ENCODE measurements at regions not wholly inside any gene's neighbourhood (a gene's known extent, or its start where the extent isn't known, plus 50 kb on each side); places are given as distances from the start of the nearest gene placed in this dataset.
"Not testable (repeated sequence)": the region's sequence is repeated elsewhere in the genome, so short reads cannot be mapped to it uniquely, and the experiment has no call there.

DNA sequence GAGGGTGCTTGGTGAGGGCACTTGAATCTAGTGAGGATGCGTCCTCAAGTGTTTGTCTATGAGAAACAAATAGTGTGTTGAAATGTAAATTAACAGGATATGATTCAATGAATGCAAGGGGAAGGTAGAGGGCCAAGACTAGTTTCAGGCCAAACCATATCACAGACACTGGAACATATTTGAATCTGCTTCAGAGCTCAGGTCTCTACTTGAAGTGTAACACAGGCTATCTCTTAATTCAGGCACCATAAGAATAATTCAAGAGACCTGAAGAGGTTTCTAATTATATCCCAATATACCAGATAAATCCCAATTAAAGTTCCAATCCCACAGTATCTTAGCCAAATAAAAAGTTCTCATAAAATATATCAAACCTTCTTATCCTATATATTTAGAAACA is 146.5 kb upstream of the INTU start:
- no peaks in the 10 kb centered on the region for H3K36me3 Mint-ChIP-seq (ENCODE audit: low read depth)
- no peak overlapping the region for H3K4me3 Mint-ChIP-seq
- no peaks in the 10 kb centered on the region for H3K27me3 Mint-ChIP-seq (ENCODE audit: low read depth)
- no peaks in the 10 kb centered on the region for H3K9me3 Mint-ChIP-seq
- TF ChIP-seq, protein P1, sequence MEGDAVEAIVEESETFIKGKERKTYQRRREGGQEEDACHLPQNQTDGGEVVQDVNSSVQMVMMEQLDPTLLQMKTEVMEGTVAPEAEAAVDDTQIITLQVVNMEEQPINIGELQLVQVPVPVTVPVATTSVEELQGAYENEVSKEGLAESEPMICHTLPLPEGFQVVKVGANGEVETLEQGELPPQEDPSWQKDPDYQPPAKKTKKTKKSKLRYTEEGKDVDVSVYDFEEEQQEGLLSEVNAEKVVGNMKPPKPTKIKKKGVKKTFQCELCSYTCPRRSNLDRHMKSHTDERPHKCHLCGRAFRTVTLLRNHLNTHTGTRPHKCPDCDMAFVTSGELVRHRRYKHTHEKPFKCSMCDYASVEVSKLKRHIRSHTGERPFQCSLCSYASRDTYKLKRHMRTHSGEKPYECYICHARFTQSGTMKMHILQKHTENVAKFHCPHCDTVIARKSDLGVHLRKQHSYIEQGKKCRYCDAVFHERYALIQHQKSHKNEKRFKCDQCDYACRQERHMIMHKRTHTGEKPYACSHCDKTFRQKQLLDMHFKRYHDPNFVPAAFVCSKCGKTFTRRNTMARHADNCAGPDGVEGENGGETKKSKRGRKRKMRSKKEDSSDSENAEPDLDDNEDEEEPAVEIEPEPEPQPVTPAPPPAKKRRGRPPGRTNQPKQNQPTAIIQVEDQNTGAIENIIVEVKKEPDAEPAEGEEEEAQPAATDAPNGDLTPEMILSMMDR (IDR thresholded peaks at IDR 0.05; ENCODE audit: unreplicated experiment in 3 of 3) = no peak
- no peaks in the 10 kb centered on the region for H3K4me1 Mint-ChIP-seq
- H3K27ac Mint-ChIP-seq = no peak overlapping the region

DNA sequence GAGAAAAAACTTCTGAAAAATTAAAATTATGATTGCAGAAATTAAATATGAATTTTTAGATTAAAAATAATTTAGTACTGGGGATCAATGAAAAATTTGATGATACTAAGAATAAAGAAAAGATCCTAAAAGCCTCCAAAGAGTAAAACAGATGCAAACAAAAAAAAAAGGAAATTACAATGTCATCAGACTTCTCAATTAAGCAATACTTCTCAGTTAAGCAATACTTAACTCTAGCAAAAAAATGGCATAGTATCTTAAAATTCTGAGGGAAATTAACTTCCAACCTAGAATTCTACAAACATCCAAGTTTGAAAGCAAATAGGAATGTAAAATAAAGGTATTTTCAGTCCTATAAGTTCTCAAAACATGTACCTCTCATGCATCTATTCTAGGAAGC is 141.2 kb upstream of the INTU start:
- TF ChIP-seq, protein P1 (IDR thresholded peaks at IDR 0.05; ENCODE audit: unreplicated experiment in 3 of 3) = no peak
- H3K27me3 Mint-ChIP-seq (ENCODE audit: low read depth) = no peaks in the 10 kb centered on the region
- H3K4me3 Mint-ChIP-seq = no peak overlapping the region
- no peaks in the 10 kb centered on the region for H3K4me1 Mint-ChIP-seq
- H3K36me3 Mint-ChIP-seq (ENCODE audit: low read depth) = no peaks in the 10 kb centered on the region
- no peak overlapping the region for H3K27ac Mint-ChIP-seq
- H3K9me3 Mint-ChIP-seq = no peaks in the 10 kb centered on the region

DNA sequence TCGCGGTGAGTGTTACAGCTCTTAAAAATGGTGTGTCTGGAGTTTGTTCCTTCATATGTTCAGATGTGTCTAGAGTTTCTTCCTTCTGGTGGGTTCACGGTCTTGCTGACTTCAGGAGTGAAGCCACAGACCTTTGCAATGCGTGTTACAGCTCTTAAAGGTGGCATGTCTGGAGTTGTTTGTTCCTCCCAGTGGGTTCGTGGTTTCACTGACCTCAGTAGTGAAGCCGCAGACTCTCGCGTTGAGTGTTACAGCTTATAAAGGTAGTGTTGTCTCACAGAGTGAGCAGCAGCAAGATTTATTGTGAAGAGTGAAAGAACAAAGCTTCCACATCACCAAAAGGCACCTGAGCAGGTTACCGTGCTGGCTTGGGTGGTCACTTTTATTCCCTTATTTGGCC is 135.9 kb upstream of the INTU start:
- not testable (repeated sequence) for H3K27ac Mint-ChIP-seq; H3K9me3 Mint-ChIP-seq; H3K36me3 Mint-ChIP-seq (ENCODE audit: low read depth); H3K27me3 Mint-ChIP-seq (ENCODE audit: low read depth); H3K4me3 Mint-ChIP-seq
- H3K4me1 Mint-ChIP-seq = peaks cover 12% of the 10 kb centered on the region

DNA sequence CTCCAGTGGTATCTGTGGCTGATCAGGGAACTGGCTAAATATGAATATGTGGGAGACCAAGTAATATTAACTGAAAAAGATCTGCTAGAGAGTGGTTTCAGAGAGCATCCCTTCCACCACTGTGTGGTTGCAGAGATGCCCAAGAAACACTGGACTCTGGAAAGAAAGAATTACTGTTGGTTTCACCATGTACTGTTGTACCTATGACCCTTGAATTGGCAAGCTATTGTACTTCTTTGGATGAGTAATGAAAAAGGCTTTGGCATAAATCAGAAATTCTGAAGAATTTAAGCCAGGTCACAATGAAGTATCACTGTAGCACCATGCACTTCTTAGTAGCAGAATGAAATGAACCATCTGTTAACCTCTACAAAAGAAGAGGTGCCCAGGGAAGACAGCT is 134.4 kb upstream of the INTU start:
- Mint-ChIP-seq H3K27me3 (ENCODE audit: low read depth) (no peaks in the 10 kb centered on the region), H3K36me3 (ENCODE audit: low read depth) (no peaks in the 10 kb centered on the region), H3K27ac (no peak overlapping the region), H3K4me1 (peaks cover 22% of the 10 kb centered on the region), H3K9me3 (no peaks in the 10 kb centered on the region), H3K4me3 (no peak overlapping the region)
- TF ChIP-seq, protein P1 (IDR thresholded peaks at IDR 0.05; ENCODE audit: unreplicated experiment in 3 of 3) = no peak

DNA sequence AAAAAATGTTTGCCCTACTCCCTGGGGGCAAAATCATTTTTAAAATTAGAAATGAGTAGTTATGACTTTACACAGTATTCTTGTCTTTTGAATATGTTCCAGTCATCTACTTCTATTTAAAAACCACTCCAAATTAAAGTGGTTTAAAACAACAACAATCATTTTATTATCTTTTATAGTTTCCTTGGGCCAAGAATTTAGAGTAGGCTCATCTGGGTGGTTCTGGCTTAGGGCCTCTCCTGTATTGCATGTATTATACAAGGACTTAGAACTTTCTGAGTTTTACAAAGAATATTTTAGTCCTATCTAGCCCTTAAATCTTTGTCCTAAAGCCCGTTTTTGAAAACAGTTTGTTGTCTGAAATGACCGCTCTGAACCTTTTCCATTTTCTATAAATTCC is 132.5 kb upstream of the INTU start:
- peak overlapping the region in 2 of 3 experiments; percentile 25 to 26 for H3K27ac Mint-ChIP-seq
- no peaks in the 10 kb centered on the region for H3K9me3 Mint-ChIP-seq
- TF ChIP-seq, protein P1 (IDR thresholded peaks at IDR 0.05; ENCODE audit: unreplicated experiment in 3 of 3) = no peak
- peaks cover 33% of the 10 kb centered on the region for H3K4me1 Mint-ChIP-seq
- no peak overlapping the region for H3K4me3 Mint-ChIP-seq
- no peaks in the 10 kb centered on the region for H3K36me3 Mint-ChIP-seq (ENCODE audit: low read depth)
- H3K27me3 Mint-ChIP-seq (ENCODE audit: low read depth) = no peaks in the 10 kb centered on the region

DNA sequence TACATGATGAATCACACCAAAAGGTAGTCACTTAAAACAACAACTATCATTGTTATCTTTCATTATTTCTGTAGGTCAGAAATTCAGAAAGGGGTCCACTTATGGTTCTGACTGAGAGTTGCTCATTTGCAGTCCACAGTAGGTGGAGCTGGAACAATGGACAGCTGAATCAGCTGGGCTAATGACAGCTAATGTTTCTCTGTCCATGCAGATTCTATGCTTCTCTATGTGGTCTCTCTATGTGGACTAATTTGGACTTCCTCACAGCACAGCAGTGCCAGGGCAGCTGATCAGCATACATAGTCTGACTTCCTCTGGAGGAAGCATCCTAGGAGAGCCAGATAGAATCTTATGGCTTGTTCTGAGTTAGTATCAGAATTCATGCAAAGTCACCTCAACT is 131.7 kb upstream of the INTU start:
- no peaks in the 10 kb centered on the region for H3K27me3 Mint-ChIP-seq (ENCODE audit: low read depth)
- peaks cover 35% of the 10 kb centered on the region for H3K4me1 Mint-ChIP-seq
- TF ChIP-seq, protein P1 (IDR thresholded peaks at IDR 0.05; ENCODE audit: unreplicated experiment in 3 of 3) = no peak
- H3K36me3 Mint-ChIP-seq (ENCODE audit: low read depth) = no peaks in the 10 kb centered on the region
- H3K9me3 Mint-ChIP-seq = no peaks in the 10 kb centered on the region
- peak overlapping the region in 2 of 3 experiments; percentile 27 to 49 for H3K27ac Mint-ChIP-seq
- H3K4me3 Mint-ChIP-seq = no peak overlapping the region

Measured in nephron (organoid).